ENCODE measurements at regions not wholly inside any gene's neighbourhood (a gene's known extent, or its start where the extent isn't known, plus 50 kb on each side); places are given as distances from the start of the nearest gene placed in this dataset.

DNA sequence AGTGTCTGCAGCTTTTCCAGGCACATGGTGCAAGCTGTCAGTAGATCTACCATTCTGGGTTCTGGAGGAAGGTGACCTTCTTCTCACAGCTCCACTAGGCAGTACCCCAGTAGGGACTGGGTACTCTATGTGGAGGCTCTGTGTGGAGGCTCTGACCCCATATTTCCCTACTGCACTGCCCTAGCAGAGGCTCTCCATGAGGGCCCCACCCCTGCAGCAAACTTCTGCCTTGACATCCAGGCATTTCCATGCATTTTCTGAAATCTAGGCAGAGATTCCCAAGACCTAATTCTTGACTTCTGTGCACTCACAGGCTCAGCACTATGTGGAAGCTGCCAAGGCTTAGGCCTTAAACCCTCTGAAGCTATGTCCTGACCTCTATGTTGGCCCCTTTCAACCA, 1060.0 kb downstream of the NAALADL2 start:
- Histone ChIP-seq H3K9ac (ENCODE audit: control insufficient read depth, extremely low read depth, insufficient read depth, low read length) (no peak overlapping the region), H3K27me3 (ENCODE audit: control insufficient read depth, extremely low read depth, insufficient read depth, low read length) (no peaks in the 10 kb centered on the region), H3K4me3 (ENCODE audit: control insufficient read depth in 2 of 3, extremely low read depth in 1 of 3, insufficient read depth in 2 of 3, low read depth in 1 of 3, low read length in 3 of 3) (no peak overlapping the region), H3K36me3 (ENCODE audit: control insufficient read depth in 2 of 2, extremely low read depth in 1 of 2, insufficient read depth in 2 of 2, low read length in 2 of 2) (no peaks in the 10 kb centered on the region), H3K79me2 (ENCODE audit: control insufficient read depth, insufficient read depth, low read length) (no peaks in the 10 kb centered on the region), H3K4me2 (ENCODE audit: control insufficient read depth, extremely low read depth, insufficient read depth, low read depth, low read length) (no peak overlapping the region), H3K9me1 (ENCODE audit: control insufficient read depth, extremely low read depth, insufficient read depth, low read length) (no peaks in the 10 kb centered on the region), H3K9me3 (ENCODE audit: control insufficient read depth, low read depth, low read length) (no peaks in the 10 kb centered on the region), H3K27ac (ENCODE audit: control insufficient read depth, insufficient read depth, low read length) (no peak overlapping the region), H4K20me1 (ENCODE audit: control insufficient read depth, extremely low read depth, insufficient read depth, low read length) (no peaks in the 10 kb centered on the region), H2AFZ (ENCODE audit: control insufficient read depth, low read length) (no peak overlapping the region), H3K4me1 (ENCODE audit: control insufficient read depth, extremely low read depth, insufficient read depth, low read length) (no peaks in the 10 kb centered on the region)
- dilution Hi-C loops (cut with MboI; ENCODE audit: extremely low pct_ligation_motif_present, low sequenced_read_pairs), result no loop called here
- no peak for FAIRE-seq
- no peak for DNase-seq (ENCODE audit: low read depth, low spot score)
- TF ChIP-seq, protein P1, sequence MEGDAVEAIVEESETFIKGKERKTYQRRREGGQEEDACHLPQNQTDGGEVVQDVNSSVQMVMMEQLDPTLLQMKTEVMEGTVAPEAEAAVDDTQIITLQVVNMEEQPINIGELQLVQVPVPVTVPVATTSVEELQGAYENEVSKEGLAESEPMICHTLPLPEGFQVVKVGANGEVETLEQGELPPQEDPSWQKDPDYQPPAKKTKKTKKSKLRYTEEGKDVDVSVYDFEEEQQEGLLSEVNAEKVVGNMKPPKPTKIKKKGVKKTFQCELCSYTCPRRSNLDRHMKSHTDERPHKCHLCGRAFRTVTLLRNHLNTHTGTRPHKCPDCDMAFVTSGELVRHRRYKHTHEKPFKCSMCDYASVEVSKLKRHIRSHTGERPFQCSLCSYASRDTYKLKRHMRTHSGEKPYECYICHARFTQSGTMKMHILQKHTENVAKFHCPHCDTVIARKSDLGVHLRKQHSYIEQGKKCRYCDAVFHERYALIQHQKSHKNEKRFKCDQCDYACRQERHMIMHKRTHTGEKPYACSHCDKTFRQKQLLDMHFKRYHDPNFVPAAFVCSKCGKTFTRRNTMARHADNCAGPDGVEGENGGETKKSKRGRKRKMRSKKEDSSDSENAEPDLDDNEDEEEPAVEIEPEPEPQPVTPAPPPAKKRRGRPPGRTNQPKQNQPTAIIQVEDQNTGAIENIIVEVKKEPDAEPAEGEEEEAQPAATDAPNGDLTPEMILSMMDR (optimal IDR thresholded peaks at IDR 0.05 in 1 of 3, IDR thresholded peaks at IDR 0.05 in 1 of 3, conservative IDR thresholded peaks at IDR 0.05 in 1 of 3; ENCODE audit: extremely low read depth in 1 of 3, insufficient read depth in 2 of 3, low read length in 3 of 3), result no peak
- no peak for TF ChIP-seq EZH2 (IDR thresholded peaks at IDR 0.05; ENCODE audit: low read length)

- Histone ChIP-seq H3K36me3 (ENCODE audit: control insufficient read depth in 2 of 2, extremely low read depth in 1 of 2, insufficient read depth in 2 of 2, low read length in 2 of 2) (no peaks in the 10 kb centered on the region), H3K9ac (ENCODE audit: control insufficient read depth, extremely low read depth, insufficient read depth, low read length) (no peak overlapping the region), H3K27ac (ENCODE audit: control insufficient read depth, insufficient read depth, low read length) (no peak overlapping the region), H3K4me2 (ENCODE audit: control insufficient read depth, extremely low read depth, insufficient read depth, low read depth, low read length) (no peak overlapping the region), H4K20me1 (ENCODE audit: control insufficient read depth, extremely low read depth, insufficient read depth, low read length) (no peaks in the 10 kb centered on the region), H3K27me3 (ENCODE audit: control insufficient read depth, extremely low read depth, insufficient read depth, low read length) (no peaks in the 10 kb centered on the region), H2AFZ (ENCODE audit: control insufficient read depth, low read length) (no peak overlapping the region), H3K9me3 (ENCODE audit: control insufficient read depth, low read depth, low read length) (no peaks in the 10 kb centered on the region), H3K9me1 (ENCODE audit: control insufficient read depth, extremely low read depth, insufficient read depth, low read length) (no peaks in the 10 kb centered on the region), H3K79me2 (ENCODE audit: control insufficient read depth, insufficient read depth, low read length) (no peaks in the 10 kb centered on the region), H3K4me1 (ENCODE audit: control insufficient read depth, extremely low read depth, insufficient read depth, low read length) (no peaks in the 10 kb centered on the region), H3K4me3 (ENCODE audit: control insufficient read depth in 2 of 3, extremely low read depth in 1 of 3, insufficient read depth in 2 of 3, low read depth in 1 of 3, low read length in 3 of 3) (no peak overlapping the region)
- no peak for DNase-seq (ENCODE audit: low read depth, low spot score)
- no peak for FAIRE-seq
- dilution Hi-C loops (cut with MboI; ENCODE audit: extremely low pct_ligation_motif_present, low sequenced_read_pairs), result no loop called here
- TF ChIP-seq EZH2 (IDR thresholded peaks at IDR 0.05; ENCODE audit: low read length), result no peak
- TF ChIP-seq, protein P1 (optimal IDR thresholded peaks at IDR 0.05 in 1 of 3, IDR thresholded peaks at IDR 0.05 in 1 of 3, conservative IDR thresholded peaks at IDR 0.05 in 1 of 3; ENCODE audit: extremely low read depth in 1 of 3, insufficient read depth in 2 of 3, low read length in 3 of 3), result no peak
Measured at GRCh38 chr3:175916191-175916934, 1057.2 kb downstream of the NAALADL2 start.
